22Rv1 (cell line): ENCODE measurements at regions not wholly inside any gene's neighbourhood (a gene's known extent, or its start where the extent isn't known, plus 50 kb on each side); places are given as distances from the start of the nearest gene placed in this dataset.

Source experiments
- CTCF ChIP-seq: fragments of 450-650 bp; IDR thresholded peaks from 2 replicates; pipeline ENCODE4 v1.5.1; 2017; ENCODE audit warnings: mild to moderate bottlenecking
- ZFX ChIP-seq: fragments of 450-650 bp; IDR thresholded peaks from 2 replicates; pipeline ENCODE4 v1.6.1; 2017; ENCODE audit warnings: antibody characterized with exemption, borderline replicate concordance

- TF ChIP-seq CTCF (no peak), ZFX (no peak)
Observed at GRCh38 chr9:14466828-14467227, 152.9 kb upstream of the NFIB start.
